Trophoblast cell (in vitro differentiated cells and primary cell): ENCODE measurements at regions not wholly inside any gene's neighbourhood (a gene's known extent, or its start where the extent isn't known, plus 50 kb on each side); places are given as distances from the start of the nearest gene placed in this dataset.

Source experiments
- DNase-seq, 2 donors: peaks; one replicate each; pipeline ENCODE4 v3.0.0-alpha.2; 2016
- H2AFZ ChIP-seq: 2 replicates; pipeline ENCODE4 v1.6.1; 2013; ENCODE audit warnings: low read length, moderate library complexity, mild to moderate bottlenecking; ENCODE audit not compliant: insufficient read depth, poor library complexity
- H2AK5ac ChIP-seq: 2 replicates; pipeline ENCODE4 v1.6.1; 2013; ENCODE audit warnings: mild to moderate bottlenecking, low read length
- H2BK120ac ChIP-seq: 2 replicates; pipeline ENCODE4 v1.6.1; 2013; ENCODE audit warnings: low read length, mild to moderate bottlenecking, moderate library complexity; ENCODE audit not compliant: insufficient read depth, poor library complexity
- H2BK12ac ChIP-seq: 2 replicates; pipeline ENCODE4 v1.6.1; 2013; ENCODE audit warnings: mild to moderate bottlenecking, low read length, moderate library complexity
- H2BK5ac ChIP-seq: 2 replicates; pipeline ENCODE4 v1.6.1; 2013; ENCODE audit warnings: low read length, low read depth, moderate library complexity, mild to moderate bottlenecking; ENCODE audit not compliant: poor library complexity
- H3K14ac ChIP-seq: 2 replicates; pipeline ENCODE4 v1.6.1; 2013; ENCODE audit warnings: mild to moderate bottlenecking, low read length
- H3K18ac ChIP-seq: 2 replicates; pipeline ENCODE4 v1.6.1; 2013; ENCODE audit warnings: mild to moderate bottlenecking, low read length
- H3K23ac ChIP-seq: 2 replicates; pipeline ENCODE4 v1.6.1; 2013; ENCODE audit warnings: low read length
- H3K27ac ChIP-seq: 2 replicates; pipeline ENCODE4 v1.5.1; 2013; ENCODE audit warnings: low read depth, mild to moderate bottlenecking, inconsistent platforms, low read length, moderate library complexity
- H3K27me3 ChIP-seq: 2 replicates; pipeline ENCODE4 v1.6.1; 2013; ENCODE audit warnings: inconsistent platforms, mild to moderate bottlenecking, low read length, moderate library complexity; ENCODE audit not compliant: insufficient read depth
- H3K36me3 ChIP-seq, 2 experiments: 1 replicate in 1 of 2; 2 replicates in 1 of 2; pipeline ENCODE4 v1.6.1; 2013; ENCODE audit warnings: low read length in 2 of 2, mild to moderate bottlenecking in 2 of 2, moderate library complexity in 1 of 2; ENCODE audit not compliant: insufficient read depth in 2 of 2, control insufficient read depth in 1 of 2
- H3K4ac ChIP-seq: 2 replicates; pipeline ENCODE4 v1.6.1; 2013; ENCODE audit warnings: low read depth, mild to moderate bottlenecking, low read length, moderate library complexity
- H3K4me1 ChIP-seq, 2 experiments: 1 replicate in 1 of 2; 2 replicates in 1 of 2; pipeline ENCODE4 v1.6.1; 2013; ENCODE audit warnings: low read length in 2 of 2, mild to moderate bottlenecking in 2 of 2, moderate library complexity in 1 of 2; ENCODE audit not compliant: insufficient read depth in 2 of 2, control insufficient read depth in 1 of 2
- H3K4me2 ChIP-seq: 2 replicates; pipeline ENCODE4 v1.6.1; 2013; ENCODE audit warnings: inconsistent platforms, mild to moderate bottlenecking, low read length, moderate library complexity
- H3K4me3 ChIP-seq: 2 replicates; pipeline ENCODE4 v1.5.1; 2013; ENCODE audit warnings: mild to moderate bottlenecking, low read depth, low read length, inconsistent platforms
- H3K79me1 ChIP-seq: one replicate; pipeline ENCODE4 v1.6.1; 2013; ENCODE audit warnings: low read length
- H3K79me2 ChIP-seq: 2 replicates; pipeline ENCODE4 v1.6.1; 2013; ENCODE audit warnings: low read length, mild to moderate bottlenecking; ENCODE audit not compliant: control insufficient read depth, insufficient read depth, poor library complexity
- H3K9ac ChIP-seq: 2 replicates; pipeline ENCODE4 v1.6.1; 2013; ENCODE audit warnings: mild to moderate bottlenecking, low read length
- H3K9me3 ChIP-seq: 2 replicates; pipeline ENCODE4 v1.6.1; 2013; ENCODE audit warnings: low read depth, mild to moderate bottlenecking, control low read depth, inconsistent platforms, low read length; ENCODE audit not compliant: insufficient read depth
- H4K12ac ChIP-seq: 2 replicates; pipeline ENCODE4 v1.6.1; 2013; ENCODE audit warnings: low read depth, mild to moderate bottlenecking, low read length, moderate library complexity
- H4K8ac ChIP-seq: 2 replicates; pipeline ENCODE4 v1.6.1; 2013; ENCODE audit warnings: low read depth, mild to moderate bottlenecking, low read length, moderate library complexity
- H4K91ac ChIP-seq: one replicate; pipeline ENCODE4 v1.6.1; 2013; ENCODE audit warnings: low read depth, mild to moderate bottlenecking, low read length, moderate library complexity
- WGBS: extraction: QIAGEN DNeasy Blood & Tissue Kit; methylation state at CpG from one replicate; pipeline ENCODE4 v1.1.7; 2013; ENCODE audit warnings: missing lambda C conversion rate; ENCODE audit not compliant: insufficient read length, insufficient coverage; ENCODE audit errors: extremely low coverage; 5-methylcytosine and 5-hydroxymethylcytosine counted together

DNA sequence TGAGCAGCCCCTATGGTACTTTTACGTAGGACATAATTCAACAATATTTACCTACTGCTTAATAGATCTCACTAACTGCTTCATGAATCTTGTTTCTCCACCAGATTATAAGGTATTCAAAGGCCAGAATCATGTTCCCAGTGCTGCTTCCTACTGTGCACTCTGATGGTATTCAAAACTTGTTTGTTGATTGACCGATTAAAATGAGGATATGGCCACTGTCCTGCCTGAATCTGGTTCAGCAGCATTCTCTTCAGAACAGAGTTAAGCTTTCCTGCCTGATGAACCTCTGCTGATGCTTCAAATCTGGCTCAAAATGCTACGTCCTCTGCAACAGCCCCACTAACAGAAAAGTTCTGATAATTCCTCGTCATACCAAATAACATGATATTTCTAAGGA, 150.7 kb upstream of the ZNF462 start:
- H3K79me1 ChIP-seq = no peaks in the 10 kb centered on the region
- no CpG with 5 or more reads among the region's 4 CpGs for WGBS
- H3K27me3 ChIP-seq = no peaks in the 10 kb centered on the region
- no peak overlapping the region for H3K4me2 ChIP-seq
- H2AFZ ChIP-seq = no peak overlapping the region
- H4K12ac ChIP-seq = no peak overlapping the region
- no peak overlapping the region for H3K4me3 ChIP-seq
- H3K36me3 ChIP-seq = no peaks in the 10 kb centered on the region
- no peak overlapping the region for H3K27ac ChIP-seq
- peak overlapping the region; percentile 52 for H4K91ac ChIP-seq
- H3K18ac ChIP-seq = no peak overlapping the region
- H3K23ac ChIP-seq = no peak overlapping the region
- no peak overlapping the region for H2BK120ac ChIP-seq
- H3K9me3 ChIP-seq = no peaks in the 10 kb centered on the region
- no peak overlapping the region for H4K8ac ChIP-seq
- H3K4ac ChIP-seq = no peak overlapping the region
- no peak overlapping the region for H3K14ac ChIP-seq
- peaks cover 2 to 3% of the 10 kb centered on the region in 2 experiments for H3K4me1 ChIP-seq
- H3K79me2 ChIP-seq = no peaks in the 10 kb centered on the region
- no peak overlapping the region for H3K9ac ChIP-seq
- peak; percentile 66 to 85 for DNase-seq
- no peak overlapping the region for H2AK5ac ChIP-seq
- H2BK12ac ChIP-seq = peak overlapping the region; percentile 87
- H2BK5ac ChIP-seq = no peak overlapping the region

DNA sequence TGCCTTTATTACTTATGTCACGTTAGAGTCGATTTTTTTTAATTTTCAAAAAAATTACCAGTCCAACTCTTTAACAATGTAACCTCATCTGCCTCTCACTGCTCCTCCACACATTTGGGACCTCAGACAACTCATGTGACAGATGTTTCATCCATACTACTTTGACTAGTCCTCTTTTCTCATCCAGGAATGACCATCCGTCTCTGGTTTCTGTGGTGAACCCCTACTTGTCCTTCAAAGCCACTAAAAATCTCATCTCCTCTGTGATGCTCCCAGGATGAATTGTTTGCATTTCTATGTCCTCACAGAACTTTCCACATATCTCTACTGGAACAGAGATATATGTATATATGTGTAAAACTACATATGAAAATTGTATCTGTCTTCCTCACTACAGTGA, 149.8 kb upstream of the ZNF462 start:
- Histone ChIP-seq H3K18ac (no peak overlapping the region), H2AFZ (no peak overlapping the region), H3K4me1 (peaks cover 2% of the 10 kb centered on the region in 2 experiments), H3K4me3 (no peak overlapping the region), H3K23ac (no peak overlapping the region), H2BK120ac (no peak overlapping the region), H3K9me3 (no peaks in the 10 kb centered on the region), H3K79me1 (no peaks in the 10 kb centered on the region), H4K12ac (no peak overlapping the region), H3K79me2 (no peaks in the 10 kb centered on the region), H3K4ac (no peak overlapping the region), H4K8ac (no peak overlapping the region), H4K91ac (no peak overlapping the region), H3K27ac (no peak overlapping the region), H3K14ac (no peak overlapping the region), H2BK12ac (no peak overlapping the region), H3K27me3 (no peaks in the 10 kb centered on the region), H3K4me2 (no peak overlapping the region), H3K9ac (no peak overlapping the region), H2AK5ac (no peak overlapping the region), H3K36me3 (no peaks in the 10 kb centered on the region), H2BK5ac (no peak overlapping the region)
- no CpG with 5 or more reads among the region's 3 CpGs for WGBS
- no peak for DNase-seq

DNA sequence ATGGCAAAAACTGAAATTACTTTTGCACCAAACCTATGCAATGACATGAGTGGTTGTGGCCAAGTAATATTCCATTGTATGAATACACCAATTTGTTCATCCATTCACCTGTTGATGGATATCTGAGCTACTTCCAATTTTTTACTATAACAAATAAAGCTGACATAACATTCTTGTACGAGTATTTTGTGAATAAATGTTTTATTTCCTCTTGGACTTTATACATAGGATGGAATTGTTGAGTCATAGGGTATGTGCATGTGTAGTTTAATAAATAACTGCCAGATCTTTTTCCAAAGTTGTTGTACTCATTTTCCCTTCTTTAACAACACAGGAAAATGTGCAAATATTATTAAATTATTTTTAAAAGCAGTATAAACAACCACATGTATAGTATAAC, 146.1 kb upstream of the ZNF462 start:
- Histone ChIP-seq H4K8ac (no peak overlapping the region), H3K79me1 (peaks cover 3% of the 10 kb centered on the region), H3K27ac (no peak overlapping the region), H2AFZ (no peak overlapping the region), H3K27me3 (no peaks in the 10 kb centered on the region), H2BK120ac (no peak overlapping the region), H3K9ac (no peak overlapping the region), H4K91ac (no peak overlapping the region), H4K12ac (no peak overlapping the region), H2BK5ac (no peak overlapping the region), H3K4me1 (peaks cover 2% of the 10 kb centered on the region in 2 experiments), H3K79me2 (no peaks in the 10 kb centered on the region), H3K14ac (no peak overlapping the region), H3K9me3 (no peaks in the 10 kb centered on the region), H3K18ac (no peak overlapping the region), H3K4me3 (no peak overlapping the region), H3K23ac (no peak overlapping the region), H3K4ac (no peak overlapping the region), H2BK12ac (no peak overlapping the region), H3K4me2 (no peak overlapping the region), H2AK5ac (no peak overlapping the region), H3K36me3 (no peaks in the 10 kb centered on the region)
- DNase-seq = no peak
- WGBS = no CpG with 5 or more reads among the region's 1 CpG

DNA sequence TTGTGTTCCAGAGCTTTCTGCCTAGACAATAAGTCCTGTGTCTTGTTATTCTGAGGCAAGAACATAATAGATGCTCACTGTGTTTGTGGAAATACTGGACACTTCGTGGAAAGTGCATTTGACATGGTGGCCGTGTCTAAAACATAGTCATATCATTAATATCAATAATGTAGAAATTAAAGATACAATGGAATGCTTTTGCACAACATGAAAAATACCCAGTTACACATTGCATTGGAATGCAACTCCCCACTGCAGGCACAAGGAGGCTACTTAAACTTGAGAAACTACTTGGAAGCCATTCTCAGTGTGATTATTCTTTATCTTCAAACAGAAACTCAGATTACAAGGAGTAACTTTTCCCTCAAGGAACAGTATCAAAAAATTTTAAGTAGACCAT, 145.3 kb upstream of the ZNF462 start:
- H4K8ac ChIP-seq = no peak overlapping the region
- no peak overlapping the region for H2AK5ac ChIP-seq
- no peaks in the 10 kb centered on the region for H3K27me3 ChIP-seq
- no peak overlapping the region for H4K12ac ChIP-seq
- no peak overlapping the region for H2AFZ ChIP-seq
- no peak overlapping the region for H2BK12ac ChIP-seq
- no peak overlapping the region for H4K91ac ChIP-seq
- H3K4ac ChIP-seq = no peak overlapping the region
- no peak overlapping the region for H2BK120ac ChIP-seq
- H3K27ac ChIP-seq = no peak overlapping the region
- WGBS = no CpG with 5 or more reads among the region's 2 CpGs
- peak; percentile 37 to 77 for DNase-seq
- H3K14ac ChIP-seq = no peak overlapping the region
- H3K4me3 ChIP-seq = no peak overlapping the region
- no peak overlapping the region for H3K9ac ChIP-seq
- no peak overlapping the region for H3K18ac ChIP-seq
- no peaks in the 10 kb centered on the region for H3K36me3 ChIP-seq
- H3K9me3 ChIP-seq = no peaks in the 10 kb centered on the region
- H2BK5ac ChIP-seq = no peak overlapping the region
- no peaks in the 10 kb centered on the region for H3K79me2 ChIP-seq
- H3K4me2 ChIP-seq = no peak overlapping the region
- no peak overlapping the region for H3K23ac ChIP-seq
- peaks cover 0 to 2% of the 10 kb centered on the region in 2 experiments for H3K4me1 ChIP-seq
- peaks cover 3% of the 10 kb centered on the region for H3K79me1 ChIP-seq
